DND-41 (cell line): ENCODE measurements at regions not wholly inside any gene's neighbourhood (a gene's known extent, or its start where the extent isn't known, plus 50 kb on each side); places are given as distances from the start of the nearest gene placed in this dataset.
A peak's percentile ranks its signal among the peaks of the same experiment; 100 is the strongest.

Experiments used
- ATAC-seq: fragments of 200-7000 bp; cut with Tn5 transposase; 3 replicates; pipeline ENCODE4 v1.9.1; 2021; ENCODE audit warnings: low read depth; ENCODE audit not compliant: insufficient read depth
- DNase-seq: peaks from one replicate; pipeline ENCODE4 v3.0.0-alpha.2; 2020
- H2AFZ ChIP-seq: 2 replicates; pipeline ENCODE4 v1.6.0; 2012; ENCODE audit warnings: low read depth, low read length
- H3K27ac ChIP-seq: 2 replicates; pipeline ENCODE4 v1.5.1; 2012; ENCODE audit warnings: low read length, inconsistent platforms
- H3K27me3 ChIP-seq: fragments of 200-600 bp; sonication (generic); 2 replicates; pipeline ENCODE4 v1.6.0; 2012; ENCODE audit warnings: low read length, mild to moderate bottlenecking, inconsistent platforms; ENCODE audit not compliant: insufficient read depth, poor library complexity
- H3K36me3 ChIP-seq: 2 replicates; pipeline ENCODE4 v1.5.1; 2012; ENCODE audit warnings: low read length, inconsistent platforms; ENCODE audit not compliant: insufficient read depth
- H3K4me1 ChIP-seq: 2 replicates; pipeline ENCODE4 v1.5.1; 2012; ENCODE audit warnings: mild to moderate bottlenecking, low read length; ENCODE audit not compliant: insufficient read depth
- H3K4me2 ChIP-seq: 2 replicates; pipeline ENCODE4 v1.6.0; 2012; ENCODE audit warnings: mild to moderate bottlenecking, moderate library complexity, low read length, inconsistent platforms; ENCODE audit not compliant: insufficient read depth
- H3K4me3 ChIP-seq, 2 experiments: fragments of 200-600 bp in 1 of 2; shearing (Covaris generic) in 1 of 2; 2 replicates each; pipeline ENCODE4 v1.5.1; 2012 to 2016; ENCODE audit warnings: inconsistent platforms in 2 of 2, low read length in 2 of 2, mild to moderate bottlenecking in 2 of 2, low read depth in 1 of 2, moderate library complexity in 1 of 2
- H3K79me2 ChIP-seq: 2 replicates; pipeline ENCODE4 v1.6.0; 2012; ENCODE audit warnings: low read length, inconsistent platforms; ENCODE audit not compliant: insufficient read depth
- H3K9ac ChIP-seq: 2 replicates; pipeline ENCODE4 v1.6.0; 2012; ENCODE audit warnings: low read depth, mild to moderate bottlenecking, inconsistent platforms, low read length, moderate library complexity
- H3K9me3 ChIP-seq: 2 replicates; pipeline ENCODE4 v1.5.1; 2012; ENCODE audit warnings: low read length, moderate library complexity, mild to moderate bottlenecking, inconsistent platforms; ENCODE audit not compliant: insufficient read depth, severe bottlenecking
- H4K20me1 ChIP-seq: 2 replicates; pipeline ENCODE4 v1.6.0; 2012; ENCODE audit warnings: low read length; ENCODE audit not compliant: insufficient read depth
- EZH2 ChIP-seq: IDR thresholded peaks from 3 replicates; pipeline ENCODE4 v1.6.1; 2012; ENCODE audit warnings: borderline replicate concordance, low read depth, mild to moderate bottlenecking, moderate library complexity, low read length, inconsistent platforms; ENCODE audit not compliant: severe bottlenecking
- TF ChIP-seq, protein P1 (sequence below): IDR thresholded peaks from 2 replicates; pipeline ENCODE4 v1.5.1; 2012; ENCODE audit warnings: borderline replicate concordance, low read length, moderate library complexity, mild to moderate bottlenecking; ENCODE audit not compliant: poor library complexity, severe bottlenecking; ENCODE audit errors: extremely low read depth

DNA sequence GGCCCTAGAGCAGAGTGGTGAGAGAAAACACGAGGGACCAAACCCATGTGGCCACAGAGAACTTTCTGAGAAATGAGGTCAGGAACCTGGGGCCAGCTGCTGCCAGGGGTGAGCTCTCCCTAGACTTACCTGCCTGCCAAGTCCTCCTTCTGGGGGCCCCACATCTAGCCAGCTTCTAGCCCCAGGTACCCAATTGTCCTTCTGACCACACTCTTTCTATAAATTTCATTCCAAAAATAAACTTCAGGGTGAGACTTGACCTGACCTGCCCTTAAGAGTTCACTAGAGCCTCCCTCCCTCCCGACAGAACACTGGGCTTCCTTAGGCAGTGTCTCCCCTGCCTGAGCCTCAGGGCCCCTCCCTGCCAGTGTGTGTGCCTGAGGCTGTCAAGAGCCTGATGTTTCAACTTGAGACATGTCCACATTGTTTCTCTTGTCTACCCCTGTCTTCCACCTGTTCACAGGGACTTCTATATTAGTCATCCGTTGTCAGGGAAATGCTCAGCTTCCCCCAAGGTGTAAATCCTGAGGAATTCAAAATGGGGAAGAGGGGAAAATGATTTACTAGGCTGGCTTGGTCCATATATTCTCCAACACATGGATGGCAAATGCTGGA is 312.8 kb upstream of the TLE3 start:
- DNase-seq (no peak), ATAC-seq (0 out of 3 replicates have a peak, but pooled peaks have one; percentile 35)
- no peaks in the 10 kb centered on the region for H4K20me1 ChIP-seq
- no peak overlapping the region for H2AFZ ChIP-seq
- H3K27ac ChIP-seq = no peak overlapping the region
- TF ChIP-seq, protein P1, sequence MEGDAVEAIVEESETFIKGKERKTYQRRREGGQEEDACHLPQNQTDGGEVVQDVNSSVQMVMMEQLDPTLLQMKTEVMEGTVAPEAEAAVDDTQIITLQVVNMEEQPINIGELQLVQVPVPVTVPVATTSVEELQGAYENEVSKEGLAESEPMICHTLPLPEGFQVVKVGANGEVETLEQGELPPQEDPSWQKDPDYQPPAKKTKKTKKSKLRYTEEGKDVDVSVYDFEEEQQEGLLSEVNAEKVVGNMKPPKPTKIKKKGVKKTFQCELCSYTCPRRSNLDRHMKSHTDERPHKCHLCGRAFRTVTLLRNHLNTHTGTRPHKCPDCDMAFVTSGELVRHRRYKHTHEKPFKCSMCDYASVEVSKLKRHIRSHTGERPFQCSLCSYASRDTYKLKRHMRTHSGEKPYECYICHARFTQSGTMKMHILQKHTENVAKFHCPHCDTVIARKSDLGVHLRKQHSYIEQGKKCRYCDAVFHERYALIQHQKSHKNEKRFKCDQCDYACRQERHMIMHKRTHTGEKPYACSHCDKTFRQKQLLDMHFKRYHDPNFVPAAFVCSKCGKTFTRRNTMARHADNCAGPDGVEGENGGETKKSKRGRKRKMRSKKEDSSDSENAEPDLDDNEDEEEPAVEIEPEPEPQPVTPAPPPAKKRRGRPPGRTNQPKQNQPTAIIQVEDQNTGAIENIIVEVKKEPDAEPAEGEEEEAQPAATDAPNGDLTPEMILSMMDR = no peak
- no peak for TF ChIP-seq EZH2
- H3K9ac ChIP-seq = no peak overlapping the region
- H3K27me3 ChIP-seq = no peaks in the 10 kb centered on the region
- H3K36me3 ChIP-seq = no peaks in the 10 kb centered on the region
- H3K79me2 ChIP-seq = no peaks in the 10 kb centered on the region
- peaks cover 4% of the 10 kb centered on the region; the same call in 1 of the 2 replicates for H3K4me1 ChIP-seq
- no peak overlapping the region for H3K4me2 ChIP-seq
- no peak overlapping the region for H3K4me3 ChIP-seq
- H3K9me3 ChIP-seq = peaks cover 4% of the 10 kb centered on the region

DNA sequence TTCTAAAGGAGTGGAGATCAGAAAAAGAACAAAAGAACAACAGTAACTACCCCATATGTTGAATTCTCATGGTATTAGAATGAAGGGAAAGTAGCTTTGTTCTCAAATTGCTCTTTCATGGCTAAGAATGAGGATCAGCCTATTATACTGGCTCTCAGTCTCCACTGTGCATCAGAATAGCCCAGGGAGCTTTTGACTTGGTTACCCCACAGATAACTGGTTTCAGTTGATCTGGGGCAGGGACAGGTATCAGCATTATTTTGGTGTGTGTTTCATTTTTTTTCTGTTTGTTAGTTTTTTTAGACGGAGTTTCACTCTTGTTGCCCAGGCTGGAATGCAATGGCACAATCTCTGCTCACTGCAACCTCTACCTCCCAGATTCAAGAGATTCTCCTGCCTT is 311.7 kb upstream of the TLE3 start:
- Histone ChIP-seq H2AFZ (no peak overlapping the region), H3K36me3 (no peaks in the 10 kb centered on the region), H3K4me1 (peaks cover 4% of the 10 kb centered on the region; the same call in 1 of the 2 replicates), H3K9me3 (peaks cover 4% of the 10 kb centered on the region), H3K9ac (no peak overlapping the region), H3K4me3 (no peak overlapping the region), H3K4me2 (no peak overlapping the region), H4K20me1 (no peaks in the 10 kb centered on the region), H3K79me2 (no peaks in the 10 kb centered on the region), H3K27ac (no peak overlapping the region), H3K27me3 (no peaks in the 10 kb centered on the region)
- no peak for TF ChIP-seq EZH2
- TF ChIP-seq, protein P1 = no peak
- ATAC-seq = no peak
- DNase-seq = no peak

DNA sequence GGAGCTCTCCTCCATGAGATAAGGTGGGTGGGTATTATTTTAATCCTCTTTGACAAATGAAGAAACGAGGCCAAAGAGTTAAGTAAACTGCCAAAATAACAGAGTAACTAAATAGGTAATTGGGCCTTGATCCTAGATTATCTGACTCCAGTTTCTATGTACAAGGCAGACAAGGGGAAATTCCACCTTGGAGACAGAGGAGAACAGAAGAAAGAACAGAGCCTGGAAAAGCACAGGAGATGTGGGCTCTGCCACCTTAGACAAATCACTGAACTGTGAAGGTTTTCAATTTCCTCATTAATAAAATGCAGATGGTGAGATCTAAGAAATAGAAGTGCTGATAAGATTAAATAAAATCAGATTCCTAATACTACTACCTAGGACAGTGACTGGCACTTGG is 310.2 kb upstream of the TLE3 start:
- H3K36me3 ChIP-seq = no peaks in the 10 kb centered on the region
- DNase-seq (no peak), ATAC-seq (no peak)
- peaks cover 4% of the 10 kb centered on the region; the same call in 1 of the 2 replicates for H3K4me1 ChIP-seq
- no peaks in the 10 kb centered on the region for H3K79me2 ChIP-seq
- TF ChIP-seq EZH2 = no peak
- TF ChIP-seq, protein P1 = no peak
- no peak overlapping the region for H3K4me2 ChIP-seq
- H3K9ac ChIP-seq = no peak overlapping the region
- no peaks in the 10 kb centered on the region for H3K27me3 ChIP-seq
- H2AFZ ChIP-seq = no peak overlapping the region
- H3K4me3 ChIP-seq = no peak overlapping the region
- no peak overlapping the region for H3K27ac ChIP-seq
- no peaks in the 10 kb centered on the region for H4K20me1 ChIP-seq
- peaks cover 4% of the 10 kb centered on the region for H3K9me3 ChIP-seq
